ENCODE measurements at regions not wholly inside any gene's neighbourhood (a gene's known extent, or its start where the extent isn't known, plus 50 kb on each side); places are given as distances from the start of the nearest gene placed in this dataset.
"Not testable (repeated sequence)": the region's sequence is repeated elsewhere in the genome, so short reads cannot be mapped to it uniquely, and the experiment has no call there.

DNA sequence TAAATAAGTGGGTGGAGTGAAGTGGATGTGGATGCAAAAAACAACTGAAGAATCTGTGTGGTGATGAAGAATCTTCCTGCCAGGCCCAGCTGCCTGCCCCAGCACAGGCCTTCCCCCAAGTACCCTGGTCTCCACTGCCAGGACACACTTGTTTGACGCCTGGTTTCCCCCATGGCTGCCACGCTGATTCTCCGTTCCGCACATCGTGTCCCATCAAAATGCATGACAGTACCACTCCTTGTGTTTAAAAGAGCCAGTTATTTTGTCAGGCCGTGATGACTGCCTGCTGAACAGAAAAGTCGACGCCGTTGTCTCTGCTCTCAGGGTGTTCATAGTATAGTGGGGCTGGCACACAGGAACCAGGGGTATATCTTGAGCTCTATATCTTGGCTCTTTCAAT lies 50.3 kb upstream of the KYNU start:
- DNase-seq = no peak

DNA sequence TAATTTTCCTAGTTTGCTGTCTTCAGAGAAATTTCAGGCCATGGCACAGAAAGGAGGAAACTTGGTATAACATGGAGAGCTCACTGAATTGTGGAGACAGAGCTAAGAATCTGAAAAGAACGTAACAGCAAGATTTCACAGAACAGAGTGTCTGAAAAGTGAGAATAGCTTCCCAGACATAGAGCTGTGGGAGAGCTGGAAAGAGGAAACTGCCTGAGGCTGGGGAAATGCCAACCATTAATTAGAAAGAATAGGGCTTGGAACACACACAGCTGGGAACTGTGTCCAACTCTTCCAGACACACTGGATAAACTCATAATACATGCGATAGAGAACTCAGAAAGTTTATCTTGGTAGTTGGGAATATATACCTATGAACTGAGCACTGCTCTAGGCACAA lies 51.6 kb upstream of the KYNU start:
- no peak for DNase-seq

DNA sequence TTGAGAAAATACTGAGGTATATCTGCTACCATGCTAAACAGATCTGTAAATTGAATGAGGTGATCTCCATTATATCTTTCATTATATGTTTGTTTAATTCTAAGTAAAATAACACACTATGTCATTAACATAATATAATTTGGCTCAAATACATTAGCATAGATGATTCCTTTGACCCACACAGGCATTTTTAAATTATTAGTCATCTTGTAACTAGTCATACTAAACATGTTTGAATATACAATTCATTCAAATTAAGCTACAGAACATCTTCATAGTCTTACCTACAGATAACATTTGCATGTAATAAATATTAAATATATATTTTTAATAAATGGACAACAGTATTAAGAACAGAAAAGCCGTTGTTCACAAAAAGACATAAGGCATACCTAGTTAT lies 52.7 kb upstream of the KYNU start:
- no peak for DNase-seq

DNA sequence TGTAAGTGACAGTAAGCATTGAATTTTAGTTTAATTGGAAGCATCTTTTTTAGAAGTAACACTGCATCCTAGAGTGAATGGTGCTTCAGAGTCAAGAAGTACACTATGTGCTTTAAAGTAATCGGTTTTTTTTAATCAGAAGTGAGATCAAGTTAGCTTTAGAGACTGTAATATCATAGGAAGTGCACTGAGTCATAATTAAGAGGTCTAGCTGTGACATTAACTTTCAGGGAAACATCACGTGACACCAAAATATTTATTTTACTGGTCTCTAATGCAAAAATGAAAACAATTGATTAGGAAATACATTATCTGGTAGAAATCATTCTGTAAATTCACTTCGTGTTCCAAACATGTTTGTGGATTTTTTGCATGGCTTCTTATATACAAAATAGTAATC lies 55.3 kb upstream of the KYNU start:
- no peak for DNase-seq

DNA sequence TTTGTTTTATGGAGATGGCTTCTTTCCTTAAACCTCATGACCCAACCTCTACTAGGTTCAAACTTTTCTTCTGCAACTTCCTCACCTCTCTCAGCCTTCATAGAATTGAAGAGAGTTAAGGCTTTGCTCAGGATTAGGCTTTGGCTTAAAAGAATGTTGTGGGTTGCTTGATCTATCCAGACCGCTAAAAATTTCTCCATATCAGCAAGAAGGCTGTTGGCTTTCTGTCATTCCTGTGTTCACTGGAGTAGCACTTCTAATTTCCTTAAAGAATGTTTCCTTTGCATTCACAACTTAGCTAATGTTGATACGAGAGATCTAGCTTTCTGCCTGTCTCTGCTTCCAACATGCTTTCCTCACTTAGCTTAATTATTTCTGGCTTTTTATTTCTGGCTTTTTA lies 58.1 kb upstream of the KYNU start:
- no peak for DNase-seq

DNA sequence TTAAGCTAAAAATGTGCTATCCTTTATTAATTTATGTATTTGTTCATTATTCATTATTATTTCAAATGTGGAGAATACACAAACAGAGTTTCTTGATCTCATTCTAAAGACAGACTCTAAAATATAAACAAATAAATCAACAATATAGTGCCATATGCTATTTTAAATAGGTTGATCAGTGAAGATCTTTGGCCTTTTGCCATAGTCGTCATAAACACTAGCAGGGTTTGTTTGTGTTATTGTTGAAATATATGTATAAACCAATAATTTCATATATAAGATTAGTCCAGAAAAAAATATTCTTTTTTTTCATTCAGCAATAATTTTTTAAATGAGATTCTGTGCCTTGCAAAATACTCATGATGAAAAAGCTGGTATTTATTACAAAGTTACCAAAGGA lies 62.1 kb upstream of the KYNU start:
- no peak for DNase-seq

DNA sequence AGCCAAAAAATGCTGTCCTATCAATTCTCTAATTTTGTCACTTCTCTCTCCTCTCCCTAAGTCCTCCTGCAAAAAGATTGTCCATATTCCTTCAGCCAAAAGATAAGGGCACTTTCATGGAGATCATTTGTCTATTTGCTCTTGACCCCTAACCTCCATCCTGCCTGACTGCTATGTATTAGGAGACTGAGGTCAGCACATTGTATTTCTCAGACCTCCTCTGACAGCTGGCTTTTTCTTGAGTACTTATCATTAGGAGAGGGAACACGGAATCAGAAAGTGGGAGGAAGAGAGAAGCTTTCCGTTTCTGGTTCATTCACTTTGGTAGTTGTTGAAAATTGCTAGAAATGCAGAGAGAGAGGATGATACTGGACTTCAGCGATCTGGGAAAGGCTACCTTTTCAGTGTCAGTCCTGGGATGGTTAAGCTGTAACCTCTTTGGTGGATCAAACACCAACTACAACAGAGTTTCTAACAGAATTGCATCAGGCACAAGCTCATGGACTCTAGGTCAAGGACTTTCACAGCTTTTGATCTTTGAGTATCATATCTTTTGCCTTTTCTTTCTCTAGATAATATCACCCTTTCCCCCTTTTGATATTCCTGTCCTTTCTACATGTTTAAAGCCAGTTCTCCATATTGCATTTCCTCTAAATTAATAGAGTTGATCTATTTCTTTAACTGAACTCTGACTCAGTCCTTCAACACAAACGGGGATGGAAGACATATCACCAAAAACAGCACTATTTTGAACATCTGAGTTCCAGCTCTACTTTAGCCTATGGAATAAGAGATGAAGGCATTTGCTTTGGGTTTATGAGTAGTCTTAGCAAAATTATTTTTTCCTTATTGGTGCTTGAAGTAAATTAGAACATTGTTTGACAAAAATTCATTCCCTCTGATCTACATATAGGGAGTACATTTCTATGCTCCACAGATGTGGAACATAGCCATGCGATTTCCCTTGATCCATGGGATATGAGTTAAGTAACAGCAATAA lies 63.3 kb upstream of the KYNU start:
- DNase-seq = no peak

DNA sequence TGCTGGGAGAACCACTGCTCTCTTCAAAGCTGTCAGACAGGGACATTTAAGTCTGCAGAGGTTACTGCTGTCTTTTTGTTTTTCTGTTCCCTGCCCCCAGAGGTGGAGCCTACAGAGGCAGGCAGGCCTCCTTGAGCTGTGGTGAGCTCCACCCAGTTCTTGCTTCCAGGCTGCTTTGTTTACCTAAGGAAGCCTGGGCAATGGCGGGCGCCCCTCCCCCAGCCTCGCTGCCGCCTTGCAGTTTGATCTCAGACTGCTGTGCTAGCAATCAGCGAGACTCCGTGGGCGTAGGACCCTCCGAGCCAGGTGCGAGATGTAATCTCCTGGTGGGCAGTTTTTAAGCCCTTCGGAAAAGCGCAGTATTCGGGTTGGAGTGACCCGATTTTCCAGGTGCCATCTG lies 65.8 kb upstream of the KYNU start:
- DNase-seq = not testable (repeated sequence)

DNA sequence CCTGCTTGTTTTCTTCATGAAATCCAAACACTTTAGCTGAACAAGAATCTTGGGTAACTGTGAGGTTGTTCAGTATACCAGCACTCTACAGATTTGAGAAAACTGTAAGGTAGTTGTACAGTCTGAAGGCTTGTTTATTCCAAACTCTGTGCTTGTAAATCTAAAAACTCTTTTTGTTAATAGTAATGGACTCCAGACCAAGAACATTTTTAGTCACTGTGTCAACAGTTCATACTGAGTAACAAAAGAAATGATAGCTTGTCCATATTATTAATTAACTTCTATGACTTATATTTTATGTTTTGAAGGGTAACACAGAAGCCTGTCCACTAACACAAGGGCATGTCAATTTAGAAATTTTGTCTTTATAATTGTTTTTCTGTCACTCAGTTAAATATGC lies 72.2 kb upstream of the KYNU start:
- no peak for DNase-seq

DNA sequence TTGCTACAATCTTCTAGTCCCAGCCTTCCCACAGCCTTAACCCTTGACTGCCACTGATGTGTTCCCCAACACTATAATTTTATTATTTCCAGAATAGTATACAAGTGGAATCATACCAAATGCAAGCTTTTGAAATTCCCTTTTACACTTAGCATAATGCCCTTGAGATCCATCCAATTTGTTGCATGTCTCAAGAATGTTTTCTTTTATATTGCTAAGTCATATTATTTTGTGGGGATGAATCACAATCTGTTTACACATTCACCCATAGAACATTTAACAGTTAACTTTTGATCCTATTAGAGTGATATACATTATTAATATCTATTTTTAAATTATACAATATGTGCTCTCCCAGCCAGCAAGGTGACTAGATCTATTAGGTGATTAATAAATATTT lies 74.3 kb upstream of the KYNU start:
- no peak for DNase-seq

DNA sequence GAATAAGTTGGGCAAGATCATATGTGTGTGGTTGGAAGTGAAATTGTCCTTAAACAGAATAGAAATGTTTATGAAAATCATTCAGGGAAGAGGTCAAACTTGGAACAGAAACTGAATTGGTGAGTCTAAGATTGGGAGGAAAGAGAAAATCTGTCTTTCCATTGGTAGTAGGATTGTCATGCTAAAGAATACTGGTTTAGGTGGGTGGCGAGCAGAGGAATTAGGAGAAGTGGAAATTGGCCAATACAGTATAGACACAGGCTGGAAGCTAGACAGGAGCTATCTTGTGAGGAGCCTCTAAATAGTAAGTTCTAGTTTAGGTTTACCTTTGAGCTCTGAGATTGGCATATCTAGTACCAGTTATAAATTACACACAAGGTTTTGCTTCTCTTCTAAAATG lies 80.9 kb upstream of the KYNU start:
- no peak for DNase-seq

DNA sequence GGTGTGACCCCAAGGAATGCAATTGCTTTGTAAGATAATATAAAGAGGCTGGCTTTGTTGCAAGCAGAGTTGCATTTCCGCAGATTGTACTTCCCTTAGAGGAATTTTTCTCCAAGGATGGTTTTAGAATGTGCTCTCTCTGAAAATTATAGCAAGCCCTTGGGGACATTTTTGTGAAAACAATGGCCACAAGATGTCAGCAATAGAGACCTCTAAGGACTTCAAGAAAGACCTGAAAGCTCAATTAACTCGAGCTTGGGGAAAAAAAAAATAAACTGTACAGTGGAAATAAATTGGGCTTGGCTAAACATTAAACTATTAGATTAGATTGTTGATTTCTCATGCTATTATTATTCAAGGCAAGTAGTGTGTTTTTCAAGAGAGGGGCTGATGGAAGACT lies 81.3 kb upstream of the KYNU start:
- no peak for DNase-seq

DNA sequence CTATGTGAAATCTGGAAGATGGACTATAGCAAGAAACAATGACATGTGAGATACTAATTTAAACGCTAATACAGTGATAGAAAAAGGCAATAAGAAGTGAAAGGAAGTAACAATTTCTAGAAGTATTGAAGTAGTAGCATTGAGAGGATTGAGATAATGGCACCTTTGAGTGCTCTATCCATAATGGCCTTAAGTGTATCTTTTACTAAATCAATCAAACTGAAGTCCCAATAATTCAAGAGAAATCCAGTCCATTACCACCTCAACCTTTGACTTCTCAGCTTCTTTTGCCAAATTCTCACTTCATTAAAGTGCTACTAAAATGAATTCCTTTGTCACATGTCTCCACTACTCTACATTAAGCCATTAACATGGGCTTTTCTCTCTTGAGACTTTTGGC lies 82.6 kb upstream of the KYNU start:
- DNase-seq = no peak

DNA sequence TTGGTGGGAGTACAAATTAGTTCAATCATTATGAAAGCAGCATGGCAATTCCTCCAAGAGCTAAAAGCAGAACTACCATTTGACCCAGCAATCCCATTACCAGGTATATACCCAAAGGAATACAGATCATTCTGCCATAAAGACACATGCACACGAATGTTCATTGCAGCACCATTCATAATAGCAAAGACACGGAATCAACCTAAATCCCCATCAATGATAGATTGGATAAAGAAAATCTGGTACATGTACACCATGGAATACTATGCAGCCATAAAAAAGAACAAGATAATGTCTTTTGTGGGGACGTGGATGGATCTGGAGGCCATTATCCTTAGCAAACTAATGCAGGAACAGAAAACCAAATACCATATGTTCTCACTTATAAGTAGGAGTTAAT lies 85.1 kb upstream of the KYNU start:
- not testable (repeated sequence) for DNase-seq

DNA sequence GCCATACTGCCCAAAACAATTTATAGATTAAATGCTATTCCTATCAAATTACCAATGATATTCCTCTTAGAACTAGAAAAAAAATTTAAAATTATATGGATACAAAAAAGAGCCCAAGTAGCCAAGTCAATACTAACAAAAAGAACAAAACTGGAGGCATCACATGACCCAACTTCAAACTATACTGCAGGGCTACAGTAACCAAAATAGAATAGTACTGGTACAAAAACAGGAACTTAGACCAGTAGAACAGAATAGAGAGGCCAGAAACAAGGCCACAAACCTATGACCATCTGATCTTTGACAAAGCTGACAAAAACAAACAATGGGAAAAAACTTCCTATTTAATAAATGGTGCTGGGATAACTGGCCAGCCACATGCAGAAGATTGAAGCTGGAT lies 86.1 kb upstream of the KYNU start:
- DNase-seq = no peak

DNA sequence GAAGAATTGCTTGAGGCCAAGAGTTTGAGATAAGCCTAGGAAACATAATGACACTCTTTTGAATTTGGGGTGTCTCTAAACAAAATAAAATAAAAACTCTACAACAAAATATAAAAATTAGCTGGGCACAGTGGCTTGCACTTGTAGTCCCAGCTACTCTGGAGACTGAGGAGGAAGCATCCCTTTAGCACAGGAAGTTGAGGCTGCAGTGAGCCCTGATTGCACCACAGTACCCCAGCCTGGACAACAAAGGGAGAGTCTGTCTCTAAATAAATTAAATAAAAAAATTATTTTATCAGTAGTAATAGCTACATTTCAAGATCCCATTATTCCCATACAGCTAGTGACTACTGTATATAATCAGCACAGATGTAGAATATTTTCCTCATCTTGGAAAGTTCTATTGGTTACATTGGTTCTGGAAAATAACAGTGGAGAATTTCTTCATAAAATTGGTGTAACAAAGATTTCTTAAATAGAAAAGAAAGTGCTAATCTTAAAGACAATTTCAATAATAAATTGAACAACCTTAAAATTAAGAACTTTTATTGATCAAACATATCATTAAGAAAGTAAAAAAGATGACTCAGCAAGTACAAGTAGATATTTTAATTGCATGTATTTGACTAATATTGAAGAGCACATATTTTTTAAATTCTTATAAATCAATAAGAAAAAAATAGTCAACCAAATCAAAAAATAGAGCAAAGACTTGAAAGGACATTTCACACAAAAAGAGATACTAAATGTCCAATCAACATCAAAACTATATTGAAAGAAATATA lies 90.4 kb upstream of the KYNU start:
- no peak for DNase-seq

DNA sequence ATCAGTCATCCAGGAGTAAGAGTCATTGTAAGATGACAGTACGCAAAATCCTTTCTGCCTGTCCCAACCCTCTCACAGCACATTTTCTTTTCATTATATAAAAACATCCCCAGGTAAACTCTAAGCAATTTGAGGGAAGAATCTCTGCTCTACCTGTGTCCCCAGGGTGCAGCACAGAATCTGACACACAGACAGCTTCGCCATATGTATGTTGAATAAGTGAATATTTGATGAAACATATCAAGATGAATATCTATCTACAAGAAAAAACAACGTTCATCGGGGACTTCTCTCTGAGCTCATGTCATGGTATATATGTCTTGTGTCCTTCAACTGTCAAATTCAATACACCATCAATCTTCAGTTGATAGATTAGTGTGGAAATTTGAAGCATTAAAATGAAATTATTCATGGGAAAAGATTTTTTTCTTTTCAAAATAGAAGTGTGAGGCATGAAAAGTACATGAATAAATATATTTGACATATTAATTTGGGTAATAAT lies 94.5 kb upstream of the KYNU start:
- no peak for DNase-seq

DNA sequence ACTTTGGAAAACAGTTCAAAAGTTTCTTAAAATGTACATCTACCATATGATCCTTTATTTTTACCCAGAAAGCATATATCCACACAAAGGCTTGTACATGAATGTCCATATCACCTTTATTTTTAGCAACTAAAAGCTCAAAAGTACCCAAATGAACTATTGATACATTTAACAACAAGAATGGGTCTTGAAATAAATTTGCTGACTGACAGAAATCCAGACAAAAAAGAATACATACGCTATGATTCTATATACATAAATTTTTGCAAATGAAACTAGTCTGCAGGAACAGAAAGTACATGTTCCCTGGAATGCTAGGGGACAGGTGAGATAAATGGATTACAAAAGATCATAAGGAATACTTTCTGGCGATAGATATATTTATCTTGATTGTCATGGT lies 96.3 kb upstream of the KYNU start:
- DNase-seq = no peak

DNA sequence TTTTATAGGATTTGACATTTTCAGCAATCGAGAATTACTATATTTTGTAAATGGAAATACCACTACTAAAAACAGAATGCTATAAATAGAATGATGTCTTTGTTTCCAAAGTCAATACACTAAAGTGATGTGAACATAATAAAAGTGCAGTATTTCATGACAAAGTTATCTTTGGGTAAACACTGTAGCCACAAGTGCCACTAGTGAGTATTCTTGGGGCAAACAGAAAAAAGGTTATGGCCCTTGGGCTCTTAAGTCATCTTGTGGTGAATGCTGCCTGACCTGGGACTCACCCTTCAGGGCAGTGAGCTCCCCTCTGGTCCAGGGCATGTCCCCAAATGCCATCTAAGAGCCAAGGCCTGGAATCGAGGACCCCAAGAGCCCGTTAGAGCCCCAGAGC lies 99.2 kb upstream of the KYNU start:
- no peak for DNase-seq

DNA sequence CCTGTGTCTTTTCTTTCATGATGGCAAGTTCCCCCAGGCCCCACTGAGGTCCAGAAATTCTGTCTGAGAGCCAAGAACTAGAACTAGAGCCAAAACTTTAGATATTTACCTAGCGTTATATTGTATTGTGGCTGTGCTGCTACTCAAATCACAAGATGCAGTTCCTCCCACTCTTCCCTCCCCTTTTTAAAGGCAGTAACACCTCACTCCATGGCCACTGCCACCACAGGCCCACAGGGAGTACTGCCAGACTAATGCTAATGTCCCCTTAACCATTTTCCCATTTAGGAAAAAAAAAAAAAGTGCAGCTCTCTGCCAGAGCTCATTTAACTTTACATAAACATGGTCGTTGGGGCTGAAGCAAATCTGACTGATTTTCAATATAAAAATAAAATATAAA lies 99.7 kb upstream of the KYNU start:
- no peak for DNase-seq

DNA sequence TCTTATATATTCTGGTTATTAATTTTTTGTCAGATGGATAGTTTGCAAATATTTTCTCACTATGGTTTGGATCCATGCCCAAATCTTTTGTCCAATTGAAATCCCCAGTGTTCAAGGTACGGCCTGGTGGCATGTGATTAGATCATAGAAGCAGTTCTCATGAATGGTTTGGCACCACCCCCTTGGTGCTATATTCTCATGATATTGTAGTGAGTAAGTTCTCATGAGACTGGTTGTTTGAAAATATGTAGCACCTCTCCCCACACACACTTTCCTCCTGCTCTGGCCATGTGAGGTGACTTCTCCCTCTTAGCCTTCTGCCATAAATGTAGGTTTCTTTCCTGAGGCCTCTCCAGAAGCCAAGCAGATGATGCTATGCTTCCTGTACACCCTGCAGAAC lies 107.7 kb upstream of the KYNU start:
- DNase-seq = no peak

DNA sequence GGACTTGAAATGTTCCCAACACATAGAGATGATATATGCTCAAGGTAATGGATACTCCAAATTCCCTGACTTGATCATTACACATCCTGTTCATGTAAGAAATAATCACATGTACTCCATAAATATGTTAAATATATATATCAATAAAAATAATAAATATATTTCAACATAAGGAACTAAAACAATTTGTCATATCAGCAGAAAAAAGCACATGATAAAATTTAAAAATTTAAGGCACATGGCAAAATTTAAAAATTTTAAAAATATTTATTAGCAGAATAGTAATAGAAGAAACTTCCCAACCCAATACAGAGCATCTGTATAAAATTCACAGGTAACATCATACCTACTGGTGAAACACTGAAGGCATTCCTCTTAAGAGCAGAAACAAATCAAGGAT lies 109.6 kb upstream of the KYNU start:
- DNase-seq = no peak

DNA sequence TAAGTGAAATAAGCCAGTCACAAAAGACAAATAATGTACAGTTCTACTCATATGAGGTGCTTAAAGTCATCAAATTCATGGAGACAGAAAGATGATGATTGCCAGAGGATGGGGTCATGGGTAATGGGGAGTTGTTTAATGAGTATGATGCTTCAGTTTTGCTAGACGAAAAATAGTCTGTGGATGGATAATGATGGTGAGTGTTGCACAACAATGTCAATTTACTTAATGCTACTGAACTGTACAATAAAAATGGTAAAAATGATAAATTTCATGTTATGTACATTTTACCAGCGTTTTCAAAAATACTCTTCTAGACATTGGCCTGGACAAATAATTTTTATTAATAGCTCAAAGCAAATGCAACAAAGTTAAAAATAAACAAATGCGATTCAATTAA lies 118.5 kb upstream of the KYNU start:
- DNase-seq = no peak

DNA sequence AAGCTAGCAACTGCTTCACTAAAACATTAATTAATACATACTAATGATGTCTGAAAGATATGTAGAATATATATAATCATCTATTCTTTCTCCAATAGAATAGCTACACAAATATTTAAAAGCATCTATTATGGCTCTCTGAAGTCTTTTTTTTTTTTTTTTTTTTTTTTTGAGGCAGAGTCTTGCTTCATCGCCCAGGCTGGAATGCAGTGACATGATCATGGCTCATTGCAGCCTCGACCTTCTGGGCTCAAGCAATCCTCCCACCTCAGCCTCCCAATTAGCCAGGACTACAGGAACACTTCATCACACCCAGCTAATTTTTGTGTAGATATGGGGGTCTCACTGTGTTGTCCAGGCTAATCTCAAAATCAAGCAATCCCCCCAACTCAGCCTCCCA lies 120.4 kb upstream of the KYNU start:
- DNase-seq = no peak

Data from RPMI8226 (cell line).